ENCODE measurements at regions not wholly inside any gene's neighbourhood (a gene's known extent, or its start where the extent isn't known, plus 50 kb on each side); places are given as distances from the start of the nearest gene placed in this dataset.

GRCh38 chr3:31294430-31295149, 238.1 kb upstream of the STT3B start:
- no peaks in the 10 kb centered on the region for H3K9me3 Mint-ChIP-seq

GRCh38 chr3:31295150-31295765, 237.5 kb upstream of the STT3B start:
- no peak overlapping the region for H3K4me3 Mint-ChIP-seq
- no peaks in the 10 kb centered on the region for H3K4me1 Mint-ChIP-seq
- ATAC-seq, result no peak
- no peaks in the 10 kb centered on the region for H3K9me3 Mint-ChIP-seq
- WGBS (ENCODE audit: insufficient coverage), result 91% methylated on average over 6 of the region's 7 CpGs
- Histone ChIP-seq H3K36me3 (ENCODE audit: control insufficient read depth, insufficient read depth, low read length) (no peaks in the 10 kb centered on the region), H3K9me3 (ENCODE audit: control insufficient read depth, insufficient read depth, low read length) (no peaks in the 10 kb centered on the region), H3K4me3 (ENCODE audit: low read length) (no peak overlapping the region), H3K4me1 (ENCODE audit: control insufficient read depth, insufficient read depth, low read length) (no peaks in the 10 kb centered on the region), H3K27me3 (ENCODE audit: control insufficient read depth, insufficient read depth, low read length) (no peaks in the 10 kb centered on the region), H3K27ac (ENCODE audit: low read length) (no peak overlapping the region)
- no peak for DNase-seq
- H3K27me3 Mint-ChIP-seq (ENCODE audit: low read depth in 2 of 2), result peaks cover 0 to 2% of the 10 kb centered on the region in 2 donors
- no peak for TF ChIP-seq CTCF (IDR thresholded peaks at IDR 0.05)
- intact Hi-C loops (cut with micrococcal nuclease), result no loop called here
- H3K36me3 Mint-ChIP-seq, result no peaks in the 10 kb centered on the region
- H3K27ac Mint-ChIP-seq, result no peak overlapping the region

More at GRCh38 chr3:31294430-31295149, 238.1 kb upstream of the STT3B start:
- no peaks in the 10 kb centered on the region for H3K36me3 Mint-ChIP-seq
- H3K4me3 Mint-ChIP-seq, result no peak overlapping the region
- no peak for TF ChIP-seq CTCF (IDR thresholded peaks at IDR 0.05)
- Histone ChIP-seq H3K36me3 (ENCODE audit: control insufficient read depth, insufficient read depth, low read length) (no peaks in the 10 kb centered on the region), H3K9me3 (ENCODE audit: control insufficient read depth, insufficient read depth, low read length) (no peaks in the 10 kb centered on the region), H3K4me3 (ENCODE audit: low read length) (no peak overlapping the region), H3K4me1 (ENCODE audit: control insufficient read depth, insufficient read depth, low read length) (no peaks in the 10 kb centered on the region), H3K27me3 (ENCODE audit: control insufficient read depth, insufficient read depth, low read length) (no peaks in the 10 kb centered on the region), H3K27ac (ENCODE audit: low read length) (no peak overlapping the region)
- no peak for DNase-seq
- H3K27ac Mint-ChIP-seq, result no peak overlapping the region
- peaks cover 0 to 2% of the 10 kb centered on the region in 2 donors for H3K4me1 Mint-ChIP-seq
- intact Hi-C loops (cut with micrococcal nuclease), result no loop called here
- ATAC-seq, result no peak
- WGBS (ENCODE audit: insufficient coverage), result 33% methylated on average over 1 of the region's 5 CpGs
- H3K27me3 Mint-ChIP-seq (ENCODE audit: low read depth in 2 of 2), result peaks cover 0 to 2% of the 10 kb centered on the region in 2 donors

GRCh38 chr3:31297726-31298298, 234.9 kb upstream of the STT3B start:
- H3K27me3 Mint-ChIP-seq (ENCODE audit: low read depth in 2 of 2), result no peaks in the 10 kb centered on the region
- Histone ChIP-seq H3K36me3 (ENCODE audit: control insufficient read depth, insufficient read depth, low read length) (no peaks in the 10 kb centered on the region), H3K9me3 (ENCODE audit: control insufficient read depth, insufficient read depth, low read length) (no peaks in the 10 kb centered on the region), H3K4me1 (ENCODE audit: control insufficient read depth, insufficient read depth, low read length) (no peaks in the 10 kb centered on the region), H3K27me3 (ENCODE audit: control insufficient read depth, insufficient read depth, low read length) (no peaks in the 10 kb centered on the region), H3K4me3 (ENCODE audit: low read length) (no peak overlapping the region), H3K27ac (ENCODE audit: low read length) (no peak overlapping the region)
- 97% methylated on average over 3 of the region's 3 CpGs for WGBS (ENCODE audit: insufficient coverage)
- no peaks in the 10 kb centered on the region for H3K4me1 Mint-ChIP-seq
- H3K27ac Mint-ChIP-seq, result no peak overlapping the region
- ATAC-seq (no peak), DNase-seq (no peak)
- intact Hi-C loops (cut with micrococcal nuclease), result no loop called here
- no peak for TF ChIP-seq CTCF (IDR thresholded peaks at IDR 0.05)
- no peak overlapping the region for H3K4me3 Mint-ChIP-seq
- no peaks in the 10 kb centered on the region for H3K36me3 Mint-ChIP-seq
- no peaks in the 10 kb centered on the region for H3K9me3 Mint-ChIP-seq
